Large intestine (tissue), 3 donors: ENCODE measurements at regions not wholly inside any gene's neighbourhood (a gene's known extent, or its start where the extent isn't known, plus 50 kb on each side); places are given as distances from the start of the nearest gene placed in this dataset.
"Not testable (repeated sequence)": the region's sequence is repeated elsewhere in the genome, so short reads cannot be mapped to it uniquely, and the experiment has no call there.

ENCODE experiments used
- DNase-seq, 2 donors: peaks; one replicate each; pipeline versions ENCODE4 v3.0.0 to v3.0.0-alpha.2; 2013
- H3K27ac ChIP-seq: one replicate; pipeline ENCODE4 v1.5.1; 2013; ENCODE audit warnings: low read length
- H3K27me3 ChIP-seq: 2 replicates; pipeline ENCODE4 v1.6.1; 2013; ENCODE audit warnings: low read length; ENCODE audit not compliant: control insufficient read depth, insufficient read depth
- H3K36me3 ChIP-seq: 2 replicates; pipeline ENCODE4 v1.6.1; 2013; ENCODE audit warnings: low read length; ENCODE audit not compliant: control insufficient read depth, insufficient read depth
- H3K4me1 ChIP-seq: one replicate; pipeline ENCODE4 v1.6.1; 2013; ENCODE audit warnings: low read length; ENCODE audit not compliant: control insufficient read depth, insufficient read depth
- H3K4me3 ChIP-seq: one replicate; pipeline ENCODE4 v1.5.1; 2013; ENCODE audit warnings: low read length
- H3K9me3 ChIP-seq: one replicate; pipeline ENCODE4 v1.6.1; 2013; ENCODE audit warnings: mild to moderate bottlenecking, low read depth, low read length, moderate library complexity; ENCODE audit not compliant: control insufficient read depth
- WGBS: methylation state at CpG from one replicate; pipeline ENCODE4 v1.1.5; 2013; ENCODE audit warnings: low lambda C conversion rate; ENCODE audit not compliant: insufficient coverage; 5-methylcytosine and 5-hydroxymethylcytosine counted together

DNA sequence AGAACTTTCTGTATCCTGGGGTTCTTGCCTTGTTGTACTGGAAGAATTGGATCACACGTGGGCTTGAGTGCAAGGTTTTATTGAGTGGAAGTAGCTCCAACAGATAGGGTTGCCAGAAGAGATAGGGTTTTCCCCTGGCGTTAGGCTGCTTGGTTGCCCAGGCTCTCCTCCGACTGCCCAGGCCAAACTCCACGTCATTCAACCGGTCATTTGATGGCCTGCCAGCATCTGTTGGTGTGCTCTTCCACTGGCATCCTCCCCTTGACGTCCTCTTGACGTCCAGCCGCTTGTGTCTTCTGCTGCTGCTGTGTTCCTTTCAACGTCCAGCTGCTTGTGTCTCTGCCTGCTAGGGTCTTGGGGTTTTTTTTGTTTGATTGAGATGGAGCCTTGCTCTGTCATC lies 111.2 kb upstream of the XIST start:
- no CpG with 5 or more reads among the region's 9 CpGs for WGBS

DNA sequence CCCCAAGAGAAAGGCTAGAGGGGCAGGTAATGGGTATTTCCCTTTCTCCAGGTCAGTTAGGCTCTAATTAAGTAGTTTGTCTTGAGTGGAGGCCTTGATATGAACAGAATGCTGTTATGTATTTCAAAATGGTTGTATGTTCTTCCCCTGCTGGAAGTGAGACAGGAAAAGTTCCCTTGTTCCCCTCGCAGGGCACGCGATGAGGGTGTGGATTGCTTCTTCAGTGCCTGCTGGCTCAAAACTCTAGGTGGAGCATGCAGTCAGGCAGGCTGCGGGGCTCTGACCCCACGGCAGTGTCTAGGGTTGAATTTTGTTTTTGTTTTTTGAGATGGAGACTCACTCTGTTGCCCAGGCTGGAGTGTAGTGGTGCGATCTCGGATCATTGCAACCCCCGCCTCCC lies 110.4 kb upstream of the XIST start:
- H3K27ac ChIP-seq = no peak overlapping the region
- whole genome bisulfite sequencing = no CpG with 5 or more reads among the region's 8 CpGs
- H3K27me3 ChIP-seq = no peaks in the 10 kb centered on the region
- no peak overlapping the region for H3K4me3 ChIP-seq
- peaks cover 3% of the 10 kb centered on the region for H3K36me3 ChIP-seq
- H3K4me1 ChIP-seq = no peaks in the 10 kb centered on the region
- no peaks in the 10 kb centered on the region for H3K9me3 ChIP-seq
- DNase-seq = no peak

More for the DNA sequence above, 111.2 kb upstream of the XIST start:
- no peak overlapping the region for H3K27ac ChIP-seq
- DNase-seq = no peak
- H3K4me1 ChIP-seq = no peaks in the 10 kb centered on the region
- no peaks in the 10 kb centered on the region for H3K9me3 ChIP-seq
- H3K36me3 ChIP-seq = peaks cover 3% of the 10 kb centered on the region
- no peaks in the 10 kb centered on the region for H3K27me3 ChIP-seq
- H3K4me3 ChIP-seq = no peak overlapping the region

DNA sequence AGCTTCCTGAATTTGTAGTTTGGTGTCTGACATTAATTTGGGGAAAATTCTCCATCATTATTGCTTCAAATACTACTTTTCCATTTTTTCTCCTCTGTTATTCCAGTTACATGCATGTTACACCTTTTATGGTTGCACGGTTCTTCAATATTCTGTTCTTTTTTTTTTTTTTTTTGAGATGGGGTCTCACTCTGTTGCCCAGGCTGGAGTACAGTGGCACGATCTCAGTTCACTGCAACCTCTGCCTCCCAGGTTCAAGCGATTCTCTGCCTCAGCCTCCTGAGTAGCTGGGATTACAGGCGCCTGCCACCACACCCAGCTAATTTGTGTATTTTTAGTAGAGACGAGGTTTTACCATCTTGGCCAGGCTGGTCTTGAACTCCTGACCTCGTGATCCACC lies 109.4 kb upstream of the XIST start:
- not testable (repeated sequence) for H3K27me3 ChIP-seq, H3K4me1 ChIP-seq, DNase-seq, H3K9me3 ChIP-seq, H3K36me3 ChIP-seq, H3K4me3 ChIP-seq, H3K27ac ChIP-seq
- WGBS = no CpG with 5 or more reads among the region's 6 CpGs

DNA sequence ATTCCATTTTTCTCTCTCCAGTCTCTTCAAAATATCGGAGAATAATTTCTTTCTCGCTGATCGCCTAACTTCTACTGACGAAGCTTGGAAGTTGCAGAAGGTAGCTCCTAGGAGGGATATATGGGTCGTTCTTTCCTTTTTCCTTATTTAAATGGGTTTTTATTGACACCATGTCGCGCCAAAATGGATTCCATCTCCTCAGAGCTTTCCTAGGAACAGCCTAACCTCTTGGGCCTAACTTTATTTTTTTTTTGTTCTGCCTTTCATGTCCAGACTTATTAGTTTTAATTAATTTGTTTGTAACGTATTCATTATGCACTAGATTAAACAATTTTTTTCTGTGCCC lies 92.0 kb upstream of the XIST start:
- H3K27me3 ChIP-seq = no peaks in the 10 kb centered on the region

DNA sequence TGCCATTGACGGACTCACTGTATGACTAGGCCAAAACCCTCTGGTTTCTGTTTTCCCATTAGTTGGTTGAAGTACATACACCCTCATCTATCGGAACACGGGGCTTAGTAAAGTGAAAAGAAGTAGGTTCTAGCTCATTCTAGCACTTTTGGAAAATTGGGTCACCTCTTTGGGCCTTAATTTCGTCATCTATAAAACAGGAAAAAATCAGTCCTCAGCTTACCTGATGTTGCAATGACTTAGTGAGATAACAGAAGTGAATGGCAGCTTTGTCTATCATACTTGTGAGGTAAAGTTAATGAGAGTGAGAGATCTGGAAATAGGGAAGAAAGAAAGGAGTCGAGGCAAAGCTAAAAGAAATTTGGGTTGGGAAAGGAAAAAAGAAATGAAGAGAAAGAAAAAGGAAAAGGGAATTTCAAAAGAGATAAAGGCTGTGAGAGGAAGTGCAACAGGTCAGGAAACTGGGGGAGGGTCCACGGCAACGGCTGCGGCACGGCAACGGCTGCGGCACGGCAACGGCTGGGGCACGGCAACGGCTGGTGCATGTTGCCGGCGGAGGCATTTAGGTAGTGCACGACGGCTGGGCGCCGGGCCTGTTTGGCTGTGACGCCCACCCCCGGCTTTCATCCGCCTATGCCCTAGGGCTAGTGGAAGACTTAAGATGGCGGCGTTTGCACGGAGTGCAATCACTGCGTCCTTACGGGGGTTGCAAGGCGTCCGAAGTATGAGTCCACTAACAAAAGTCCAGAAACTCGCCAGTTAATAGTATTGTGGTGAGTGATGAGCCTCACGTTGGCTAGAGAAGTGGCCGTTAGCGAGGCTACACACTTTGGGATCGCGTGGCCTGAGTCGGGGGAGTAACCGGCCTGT lies 91.4 kb upstream of the XIST start:
- H3K27ac ChIP-seq = peak overlapping the region; percentile 84
- WGBS = no CpG with 5 or more reads among the region's 39 CpGs
- no peaks in the 10 kb centered on the region for H3K4me1 ChIP-seq
- no peaks in the 10 kb centered on the region for H3K9me3 ChIP-seq
- H3K27me3 ChIP-seq = no peaks in the 10 kb centered on the region
- H3K36me3 ChIP-seq = no peaks in the 10 kb centered on the region
- H3K4me3 ChIP-seq = peak overlapping the region; percentile 85
- peak; percentile 87 to 89 for DNase-seq

More for the DNA sequence above, 92.0 kb upstream of the XIST start:
- Histone ChIP-seq H3K36me3 (no peaks in the 10 kb centered on the region), H3K4me1 (no peaks in the 10 kb centered on the region), H3K9me3 (no peaks in the 10 kb centered on the region), H3K4me3 (peak overlapping the region; percentile 85), H3K27ac (peak overlapping the region; percentile 84)
- no peak for DNase-seq
- no CpG with 5 or more reads among the region's 8 CpGs for WGBS

DNA sequence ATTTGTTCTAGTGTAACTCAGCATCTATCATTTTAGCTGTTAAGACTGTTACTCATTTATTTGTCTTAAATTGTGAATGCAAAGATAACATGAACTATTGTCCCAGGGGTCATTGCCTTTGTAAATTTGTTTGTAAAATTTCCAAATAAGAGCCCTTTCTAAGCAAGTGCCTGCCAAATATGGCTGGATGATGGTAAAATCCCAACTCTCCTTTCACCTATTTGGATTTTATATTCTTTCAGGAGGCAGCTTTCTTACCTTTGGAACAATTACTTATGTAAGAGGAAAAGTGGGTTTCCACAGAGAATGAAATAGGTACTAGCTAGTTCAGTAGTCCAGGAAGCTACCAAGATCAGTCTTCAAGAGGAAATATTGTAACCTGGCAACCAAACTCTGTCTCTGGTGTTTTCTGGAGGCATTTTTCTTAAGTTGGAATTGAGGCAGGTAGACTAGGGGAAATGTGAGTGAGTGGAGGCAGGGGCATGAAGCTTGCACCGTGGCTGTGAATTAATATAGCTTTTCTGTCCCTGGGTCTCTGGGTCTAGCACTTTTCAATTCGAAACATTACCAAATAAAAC lies 88.5 kb upstream of the XIST start:
- peak in 1 of 2 donors; percentile 6 for DNase-seq
- H3K9me3 ChIP-seq = no peaks in the 10 kb centered on the region
- no peaks in the 10 kb centered on the region for H3K36me3 ChIP-seq
- no peak overlapping the region for H3K27ac ChIP-seq
- no peak overlapping the region for H3K4me3 ChIP-seq
- H3K4me1 ChIP-seq = no peaks in the 10 kb centered on the region
- no CpG with 5 or more reads among the region's 2 CpGs for WGBS
- H3K27me3 ChIP-seq = no peaks in the 10 kb centered on the region

DNA sequence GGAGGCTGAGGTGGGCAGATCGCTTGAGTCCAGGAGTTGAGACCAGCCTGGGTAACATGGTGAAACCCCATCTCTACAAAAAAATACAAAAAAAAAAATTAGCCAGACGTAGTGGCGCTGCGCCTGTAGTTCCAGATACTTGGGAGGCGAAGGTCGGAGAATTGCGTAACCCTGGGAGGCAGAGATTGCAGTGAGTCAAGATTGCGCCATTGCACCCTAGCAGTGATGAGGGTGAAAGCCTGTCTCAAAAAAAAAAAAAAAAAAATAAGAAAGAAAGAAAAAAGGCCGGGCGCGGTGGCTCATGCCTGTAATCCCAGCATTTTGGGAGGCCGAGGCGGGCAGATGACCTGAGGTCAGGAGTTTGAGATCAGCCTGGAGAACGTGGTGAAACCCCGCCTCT lies 85.3 kb upstream of the XIST start:
- H3K4me3 ChIP-seq, H3K36me3 ChIP-seq, H3K9me3 ChIP-seq, H3K4me1 ChIP-seq, H3K27me3 ChIP-seq: not testable (repeated sequence)
- no CpG with 5 or more reads among the region's 15 CpGs for WGBS
- peak overlapping the region; percentile 33 for H3K27ac ChIP-seq
- peak; percentile 75 for DNase-seq

DNA sequence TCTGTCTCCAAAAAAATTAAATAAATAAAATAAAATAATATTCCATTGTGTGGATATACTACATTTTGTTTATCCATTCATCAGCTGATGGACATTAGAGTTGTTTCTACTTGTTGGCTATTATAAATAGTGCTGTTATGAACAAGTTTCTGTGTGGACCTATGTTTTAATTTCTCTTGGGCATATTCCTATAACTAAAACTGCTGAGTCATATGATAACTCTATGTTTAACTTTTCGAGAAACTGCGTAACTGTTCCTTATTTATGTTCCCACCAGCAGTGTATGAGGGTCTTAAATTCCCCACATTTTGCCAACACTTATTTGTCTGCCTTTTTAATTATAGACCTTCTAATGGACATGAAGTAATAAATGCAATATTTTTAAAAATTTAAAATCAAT lies 80.0 kb upstream of the XIST start:
- no peak overlapping the region for H3K27ac ChIP-seq
- no peaks in the 10 kb centered on the region for H3K9me3 ChIP-seq
- no peak overlapping the region for H3K4me3 ChIP-seq
- H3K36me3 ChIP-seq = no peaks in the 10 kb centered on the region
- no CpG with 5 or more reads among the region's 2 CpGs for WGBS
- no peak for DNase-seq
- H3K27me3 ChIP-seq = no peaks in the 10 kb centered on the region
- H3K4me1 ChIP-seq = no peaks in the 10 kb centered on the region

DNA sequence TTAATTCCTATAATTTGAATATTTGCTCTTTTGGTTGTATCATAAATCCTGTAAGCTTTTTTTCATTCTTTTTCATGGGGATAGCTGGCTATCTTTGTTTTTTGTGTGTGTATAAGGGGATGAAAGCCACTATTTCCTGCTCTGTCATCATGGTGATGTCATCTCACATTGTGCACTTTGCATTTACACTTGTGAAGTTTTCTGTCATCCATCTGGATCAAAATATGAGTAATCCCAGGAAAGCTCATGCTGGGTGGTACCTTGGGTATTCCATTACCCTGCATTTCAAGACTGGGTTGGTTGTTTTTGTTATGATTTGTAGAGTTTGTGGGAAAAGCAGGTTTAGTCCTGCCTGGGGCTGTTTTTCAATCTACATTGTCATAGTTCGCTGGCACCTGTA lies 77.8 kb upstream of the XIST start:
- no peaks in the 10 kb centered on the region for H3K27me3 ChIP-seq
- H3K4me1 ChIP-seq = no peaks in the 10 kb centered on the region
- WGBS = no CpG with 5 or more reads among the region's 1 CpG
- DNase-seq = no peak
- no peaks in the 10 kb centered on the region for H3K36me3 ChIP-seq
- H3K9me3 ChIP-seq = no peaks in the 10 kb centered on the region
- H3K4me3 ChIP-seq = no peak overlapping the region
- H3K27ac ChIP-seq = no peak overlapping the region

DNA sequence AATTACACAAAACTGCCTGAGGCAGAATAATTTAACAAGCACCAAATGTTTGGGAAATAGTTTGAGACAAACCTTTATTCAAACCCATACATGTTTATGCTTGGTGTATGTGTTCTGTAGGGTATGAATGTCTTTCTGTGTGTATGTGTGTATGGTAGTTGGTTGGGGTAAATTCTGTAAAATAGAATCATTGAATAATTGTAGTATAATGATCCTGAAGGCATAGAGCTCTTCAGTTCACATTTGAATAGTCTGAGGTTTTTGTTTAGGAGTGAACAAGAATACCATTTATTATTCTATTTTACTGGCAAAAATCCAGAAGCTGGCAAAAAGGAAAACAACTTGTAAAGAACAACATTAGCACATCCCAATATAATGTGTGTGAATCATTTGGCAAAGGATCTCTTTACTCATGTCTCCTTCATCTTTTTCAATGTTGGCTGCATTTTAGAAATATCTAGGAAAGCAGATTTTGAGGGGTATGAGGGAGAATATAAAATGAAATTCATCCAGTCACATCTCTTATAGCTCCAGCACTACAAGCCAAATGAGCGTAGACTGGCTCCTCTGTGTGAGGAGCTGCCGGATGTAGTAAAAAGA lies 70.4 kb upstream of the XIST start:
- no peaks in the 10 kb centered on the region for H3K27me3 ChIP-seq
- WGBS = no CpG with 5 or more reads among the region's 2 CpGs
- no peaks in the 10 kb centered on the region for H3K36me3 ChIP-seq
- H3K4me1 ChIP-seq = no peaks in the 10 kb centered on the region
- H3K4me3 ChIP-seq = no peak overlapping the region
- H3K9me3 ChIP-seq = no peaks in the 10 kb centered on the region
- DNase-seq = no peak
- H3K27ac ChIP-seq = no peak overlapping the region
